ENCODE measurements at regions not wholly inside any gene's neighbourhood (a gene's known extent, or its start where the extent isn't known, plus 50 kb on each side); places are given as distances from the start of the nearest gene placed in this dataset.

GRCh38 chr18:55777666-55778304, 189.8 kb upstream of the TCF4 start:
- no peaks in the 10 kb centered on the region for H3K36me3 Mint-ChIP-seq (ENCODE audit: low read depth)
- no peak for DNase-seq
- no peak overlapping the region for H3K4me3 Mint-ChIP-seq
- H3K9me3 Mint-ChIP-seq, result no peaks in the 10 kb centered on the region
- ChIA-PET CTCF (no interaction called here), POLR2A (no interaction called here)
- H3K27me3 Mint-ChIP-seq, result peaks cover 44% of the 10 kb centered on the region
- H3K27ac Mint-ChIP-seq, result no peak overlapping the region
- peaks cover 13% of the 10 kb centered on the region for H3K4me1 Mint-ChIP-seq

- H3K27ac Mint-ChIP-seq, result no peak overlapping the region
Measured at GRCh38 chr18:55775972-55776371, 188.0 kb upstream of the TCF4 start.

GRCh38 chr18:55774505-55774904, 186.5 kb upstream of the TCF4 start:
- Mint-ChIP-seq H3K9me3 (no peaks in the 10 kb centered on the region), H3K27me3 (peaks cover 22% of the 10 kb centered on the region), H3K4me1 (peaks cover 10% of the 10 kb centered on the region), H3K27ac (no peak overlapping the region), H3K4me3 (no peak overlapping the region), H3K36me3 (ENCODE audit: low read depth) (no peaks in the 10 kb centered on the region)
- ChIA-PET CTCF (no interaction called here), POLR2A (no interaction called here)
- DNase-seq, result no peak

More at GRCh38 chr18:55775972-55776371, 188.0 kb upstream of the TCF4 start:
- H3K36me3 Mint-ChIP-seq (ENCODE audit: low read depth), result no peaks in the 10 kb centered on the region
- H3K9me3 Mint-ChIP-seq, result no peaks in the 10 kb centered on the region
- H3K4me3 Mint-ChIP-seq, result no peak overlapping the region
- peaks cover 13% of the 10 kb centered on the region for H3K4me1 Mint-ChIP-seq
- POLR2A ChIA-PET, result no interaction called here
- no peak for DNase-seq
- H3K27me3 Mint-ChIP-seq, result peaks cover 35% of the 10 kb centered on the region
- CTCF ChIA-PET, result no interaction called here

- H3K4me3 Mint-ChIP-seq, result no peak overlapping the region
- ChIA-PET POLR2A (no interaction called here), CTCF (no interaction called here)
- no peaks in the 10 kb centered on the region for H3K27me3 Mint-ChIP-seq
- no peaks in the 10 kb centered on the region for H3K36me3 Mint-ChIP-seq (ENCODE audit: low read depth)
- no peaks in the 10 kb centered on the region for H3K9me3 Mint-ChIP-seq
- H3K27ac Mint-ChIP-seq, result no peak overlapping the region
- no peaks in the 10 kb centered on the region for H3K4me1 Mint-ChIP-seq
- DNase-seq, result no peak
Measured at GRCh38 chr18:55768255-55768654, 180.3 kb upstream of the TCF4 start.

- Mint-ChIP-seq H3K4me1 (no peaks in the 10 kb centered on the region), H3K27me3 (no peaks in the 10 kb centered on the region), H3K9me3 (no peaks in the 10 kb centered on the region), H3K36me3 (ENCODE audit: low read depth) (no peaks in the 10 kb centered on the region), H3K4me3 (no peak overlapping the region), H3K27ac (no peak overlapping the region)
- DNase-seq, result no peak
- ChIA-PET CTCF (no interaction called here), POLR2A (no interaction called here)
Measured at GRCh38 chr18:55764386-55764785, 176.4 kb upstream of the TCF4 start.

GRCh38 chr18:55763805-55764204, 175.8 kb upstream of the TCF4 start:
- no peaks in the 10 kb centered on the region for H3K9me3 Mint-ChIP-seq
- POLR2A ChIA-PET, result no interaction called here
- no peaks in the 10 kb centered on the region for H3K4me1 Mint-ChIP-seq

GRCh38 chr18:55763298-55763697, 175.3 kb upstream of the TCF4 start:
- POLR2A ChIA-PET, result no interaction called here
- H3K4me1 Mint-ChIP-seq, result no peaks in the 10 kb centered on the region
- CTCF ChIA-PET, result no interaction called here

More at GRCh38 chr18:55763805-55764204, 175.8 kb upstream of the TCF4 start:
- CTCF ChIA-PET, result no interaction called here
- DNase-seq, result no peak
- Mint-ChIP-seq H3K4me3 (no peak overlapping the region), H3K27ac (no peak overlapping the region), H3K36me3 (ENCODE audit: low read depth) (no peaks in the 10 kb centered on the region), H3K27me3 (no peaks in the 10 kb centered on the region)

GRCh38 chr18:55762424-55762823, 174.4 kb upstream of the TCF4 start:
- no peaks in the 10 kb centered on the region for H3K36me3 Mint-ChIP-seq (ENCODE audit: low read depth)
- H3K27ac Mint-ChIP-seq, result no peak overlapping the region
- POLR2A ChIA-PET, result no interaction called here
- H3K4me1 Mint-ChIP-seq, result no peaks in the 10 kb centered on the region
- no peak overlapping the region for H3K4me3 Mint-ChIP-seq
- no peak for DNase-seq
- CTCF ChIA-PET, result no interaction called here
- H3K27me3 Mint-ChIP-seq, result no peaks in the 10 kb centered on the region
- H3K9me3 Mint-ChIP-seq, result no peaks in the 10 kb centered on the region

More at GRCh38 chr18:55763298-55763697, 175.3 kb upstream of the TCF4 start:
- no peak overlapping the region for H3K27ac Mint-ChIP-seq
- H3K4me3 Mint-ChIP-seq, result no peak overlapping the region
- H3K36me3 Mint-ChIP-seq (ENCODE audit: low read depth), result no peaks in the 10 kb centered on the region
- no peaks in the 10 kb centered on the region for H3K27me3 Mint-ChIP-seq
- no peak for DNase-seq
- H3K9me3 Mint-ChIP-seq, result no peaks in the 10 kb centered on the region

GRCh38 chr18:55753643-55754263, 165.8 kb upstream of the TCF4 start:
- Mint-ChIP-seq H3K4me1 (no peaks in the 10 kb centered on the region), H3K27me3 (no peaks in the 10 kb centered on the region), H3K4me3 (no peak overlapping the region), H3K9me3 (no peaks in the 10 kb centered on the region), H3K36me3 (ENCODE audit: low read depth) (no peaks in the 10 kb centered on the region), H3K27ac (no peak overlapping the region)
- POLR2A ChIA-PET, result no interaction called here
- CTCF ChIA-PET, result no interaction called here
- no peak for DNase-seq

- H3K4me3 Mint-ChIP-seq, result no peak overlapping the region
- ChIA-PET POLR2A (no interaction called here), CTCF (no interaction called here)
- H3K27me3 Mint-ChIP-seq, result no peaks in the 10 kb centered on the region
- no peaks in the 10 kb centered on the region for H3K4me1 Mint-ChIP-seq
- no peaks in the 10 kb centered on the region for H3K9me3 Mint-ChIP-seq
- no peak for DNase-seq
- H3K27ac Mint-ChIP-seq, result no peak overlapping the region
- H3K36me3 Mint-ChIP-seq (ENCODE audit: low read depth), result no peaks in the 10 kb centered on the region
Measured at GRCh38 chr18:55751476-55751875, 163.5 kb upstream of the TCF4 start.

- Mint-ChIP-seq H3K27me3 (no peaks in the 10 kb centered on the region), H3K9me3 (no peaks in the 10 kb centered on the region), H3K27ac (no peak overlapping the region), H3K4me1 (no peaks in the 10 kb centered on the region), H3K4me3 (no peak overlapping the region), H3K36me3 (ENCODE audit: low read depth) (no peaks in the 10 kb centered on the region)
- ChIA-PET POLR2A (no interaction called here), CTCF (no interaction called here)
- no peak for DNase-seq
Measured at GRCh38 chr18:55748227-55748738, 160.3 kb upstream of the TCF4 start.

GRCh38 chr18:55744206-55744605, 156.2 kb upstream of the TCF4 start:
- H3K4me3 Mint-ChIP-seq, result no peak overlapping the region
- no peaks in the 10 kb centered on the region for H3K4me1 Mint-ChIP-seq
- H3K27me3 Mint-ChIP-seq, result no peaks in the 10 kb centered on the region
- H3K27ac Mint-ChIP-seq, result no peak overlapping the region
- DNase-seq, result no peak
- ChIA-PET POLR2A (no interaction called here), CTCF (no interaction called here)
- H3K36me3 Mint-ChIP-seq (ENCODE audit: low read depth), result no peaks in the 10 kb centered on the region
- H3K9me3 Mint-ChIP-seq, result no peaks in the 10 kb centered on the region

- ChIA-PET CTCF (no interaction called here), POLR2A (no interaction called here)
- Mint-ChIP-seq H3K27me3 (no peaks in the 10 kb centered on the region), H3K4me3 (no peak overlapping the region), H3K36me3 (ENCODE audit: low read depth) (no peaks in the 10 kb centered on the region), H3K9me3 (no peaks in the 10 kb centered on the region), H3K27ac (no peak overlapping the region), H3K4me1 (no peaks in the 10 kb centered on the region)
- DNase-seq, result no peak
Measured at GRCh38 chr18:55743736-55744135, 155.7 kb upstream of the TCF4 start.

- CTCF ChIA-PET, result no interaction called here
- no peaks in the 10 kb centered on the region for H3K4me1 Mint-ChIP-seq
- no peaks in the 10 kb centered on the region for H3K36me3 Mint-ChIP-seq (ENCODE audit: low read depth)
- POLR2A ChIA-PET, result no interaction called here
- no peak overlapping the region for H3K27ac Mint-ChIP-seq
- H3K4me3 Mint-ChIP-seq, result no peak overlapping the region
- H3K27me3 Mint-ChIP-seq, result no peaks in the 10 kb centered on the region
- H3K9me3 Mint-ChIP-seq, result no peaks in the 10 kb centered on the region
- no peak for DNase-seq
Measured at GRCh38 chr18:55743133-55743532, 155.1 kb upstream of the TCF4 start.

Measured in activated CD4-positive, alpha-beta T cell treated with anti-CD3 and anti-CD28 coated beads, Interleukin-2, amount 10 ng/mL, durations not matched to agents 7 days and 5 days (primary cell).